Thyroid gland (tissue), 4 donors: ENCODE measurements at regions not wholly inside any gene's neighbourhood (a gene's known extent, or its start where the extent isn't known, plus 50 kb on each side); places are given as distances from the start of the nearest gene placed in this dataset.

ENCODE experiments used
- DNase-seq, 2 donors: peaks; one replicate each; pipeline ENCODE4 v3.0.0-alpha.2; 2019
- H3K27ac ChIP-seq, 3 donors: fragments of 200-600 bp; sonication (generic); 1 replicate in 2 of 3; 2 replicates in 1 of 3; pipeline ENCODE4 v1.5.1; 2016 to 2019; ENCODE audit warnings: mild to moderate bottlenecking in 1 of 3, moderate library complexity in 1 of 3
- H3K27me3 ChIP-seq: fragments of 200-600 bp; sonication (generic); one replicate; pipeline ENCODE4 v1.5.1; 2019
- H3K36me3 ChIP-seq, 2 donors: fragments of 200-600 bp; sonication (generic); one replicate each; pipeline ENCODE4 v1.5.1; 2016 to 2019
- H3K4me1 ChIP-seq, 2 donors: fragments of 200-600 bp; sonication (generic); one replicate each; pipeline ENCODE4 v1.5.1; 2017 to 2019
- H3K4me3 ChIP-seq, 3 donors: fragments of 200-600 bp; sonication (generic); replicated peaks in 1 of 3; 1 replicate in 2 of 3; 2 replicates in 1 of 3; pipeline ENCODE4 v1.5.1; 2016; ENCODE audit warnings: mild to moderate bottlenecking in 1 of 3
- H3K9me3 ChIP-seq: fragments of 200-600 bp; sonication (generic); one replicate; pipeline ENCODE4 v1.5.1; 2017
- CTCF ChIP-seq, 6 experiments: fragments of 200-600 bp in 3 of 6; fragments of 450-650 bp in 3 of 6; sonication (generic) in 3 of 6; IDR thresholded peaks; one replicate each; pipeline ENCODE4 v1.5.1; 2016 to 2019; ENCODE audit warnings: antibody characterized with exemption in 6 of 6, mild to moderate bottlenecking in 2 of 6, inconsistent platforms in 1 of 6, moderate library complexity in 1 of 6
- POLR2A ChIP-seq, 2 donors: fragments of 450-650 bp; IDR thresholded peaks; one replicate each; pipeline ENCODE4 v1.6.1; 2017; ENCODE audit warnings: antibody characterized with exemption in 2 of 2, mild to moderate bottlenecking in 2 of 2, moderate library complexity in 1 of 2
- WGBS, 2 donors: methylation state at CpG; one replicate each; pipeline ENCODE4 v1.1.5; 2017; 5-methylcytosine and 5-hydroxymethylcytosine counted together
- intact Hi-C: fragments of 100-400 bp; cut with DNase I; formaldehyde crosslinking; loops from one replicate; pipeline ENCODE4 v1.15.1; 2023

GRCh38 chr2:238786379-238786778 is 61.5 kb upstream of the TWIST2 start:
- no peak overlapping the region for H3K27ac ChIP-seq
- H3K9me3 ChIP-seq: no peaks in the 10 kb centered on the region
- intact Hi-C loops: loop anchor here (10.0 kb wide), 1 partner anchor 432 kb away; no protein-coding TSS in a partner anchor
- H3K36me3 ChIP-seq: no peaks in the 10 kb centered on the region
- TF ChIP-seq POLR2A (IDR thresholded peaks at IDR 0.05) (no peak), CTCF (IDR thresholded peaks at IDR 0.05) (no peak)
- no peak overlapping the region for H3K4me3 ChIP-seq
- H3K27me3 ChIP-seq: no peaks in the 10 kb centered on the region
- 89 to 94% methylated on average over 9 of the region's 9 CpGs for WGBS, 2 donors
- no peaks in the 10 kb centered on the region for H3K4me1 ChIP-seq
- no peak for DNase-seq

GRCh38 chr2:238786792-238787490 is 60.9 kb upstream of the TWIST2 start:
- H3K4me3 ChIP-seq: no peak overlapping the region
- H3K9me3 ChIP-seq: no peaks in the 10 kb centered on the region
- H3K4me1 ChIP-seq: no peaks in the 10 kb centered on the region
- WGBS, 2 donors: 87 to 88% methylated on average over 29 of the region's 29 CpGs
- no peak for DNase-seq
- intact Hi-C loops: loop anchor here (10.0 kb wide), 1 partner anchor 432 kb away; no protein-coding TSS in a partner anchor
- no peak overlapping the region for H3K27ac ChIP-seq
- no peaks in the 10 kb centered on the region for H3K36me3 ChIP-seq
- TF ChIP-seq POLR2A (IDR thresholded peaks at IDR 0.05) (no peak), CTCF (IDR thresholded peaks at IDR 0.05) (no peak)
- no peaks in the 10 kb centered on the region for H3K27me3 ChIP-seq

GRCh38 chr2:238787501-238787900 is 60.4 kb upstream of the TWIST2 start:
- 79 to 84% methylated on average over 5 of the region's 5 CpGs for WGBS, 2 donors

DNA sequence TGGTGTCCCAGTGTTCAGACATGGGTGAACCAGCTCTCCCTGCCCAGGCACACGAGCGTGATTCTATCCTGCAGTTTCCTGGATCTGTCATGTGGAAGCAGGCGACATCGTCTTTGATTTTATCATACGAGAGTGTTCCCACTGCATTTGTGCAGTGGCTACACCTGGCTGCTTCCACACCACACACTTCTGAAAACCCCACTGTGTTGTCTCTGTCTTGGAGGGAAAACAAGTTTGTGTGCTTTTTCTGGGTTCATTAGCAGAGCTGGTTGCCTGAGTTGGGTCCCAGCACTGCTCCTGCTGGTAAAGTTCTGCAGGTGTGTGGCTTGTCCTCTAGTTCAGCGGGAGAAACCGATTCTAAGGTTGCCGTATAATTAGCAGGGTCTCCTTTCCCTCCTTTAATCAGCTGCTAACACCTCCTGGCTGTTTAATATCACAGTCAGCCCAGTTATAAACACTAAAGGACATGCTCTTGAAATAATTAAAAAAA is 58.5 kb upstream of the TWIST2 start:
- intact Hi-C loops: loop anchor here (10.0 kb wide), 1 partner anchor 435 kb away; no protein-coding TSS in a partner anchor
- H3K9me3 ChIP-seq: no peaks in the 10 kb centered on the region
- no peak overlapping the region for H3K27ac ChIP-seq
- 74 to 77% methylated on average over 8 of the region's 8 CpGs for WGBS, 2 donors
- no peak overlapping the region for H3K4me3 ChIP-seq
- H3K36me3 ChIP-seq: no peaks in the 10 kb centered on the region
- no peaks in the 10 kb centered on the region for H3K4me1 ChIP-seq
- TF ChIP-seq POLR2A (IDR thresholded peaks at IDR 0.05) (no peak), CTCF (IDR thresholded peaks at IDR 0.05) (no peak)
- no peaks in the 10 kb centered on the region for H3K27me3 ChIP-seq
- DNase-seq: no peak

More at GRCh38 chr2:238787501-238787900, 60.4 kb upstream of the TWIST2 start:
- no peak overlapping the region for H3K27ac ChIP-seq
- no peaks in the 10 kb centered on the region for H3K4me1 ChIP-seq
- no peaks in the 10 kb centered on the region for H3K36me3 ChIP-seq
- no peaks in the 10 kb centered on the region for H3K9me3 ChIP-seq
- TF ChIP-seq CTCF (IDR thresholded peaks at IDR 0.05) (no peak), POLR2A (IDR thresholded peaks at IDR 0.05) (no peak)
- no peaks in the 10 kb centered on the region for H3K27me3 ChIP-seq
- no peak overlapping the region for H3K4me3 ChIP-seq
- DNase-seq: no peak
- intact Hi-C loops: loop anchor here (10.0 kb wide), 1 partner anchor 433 kb away; no protein-coding TSS in a partner anchor

DNA sequence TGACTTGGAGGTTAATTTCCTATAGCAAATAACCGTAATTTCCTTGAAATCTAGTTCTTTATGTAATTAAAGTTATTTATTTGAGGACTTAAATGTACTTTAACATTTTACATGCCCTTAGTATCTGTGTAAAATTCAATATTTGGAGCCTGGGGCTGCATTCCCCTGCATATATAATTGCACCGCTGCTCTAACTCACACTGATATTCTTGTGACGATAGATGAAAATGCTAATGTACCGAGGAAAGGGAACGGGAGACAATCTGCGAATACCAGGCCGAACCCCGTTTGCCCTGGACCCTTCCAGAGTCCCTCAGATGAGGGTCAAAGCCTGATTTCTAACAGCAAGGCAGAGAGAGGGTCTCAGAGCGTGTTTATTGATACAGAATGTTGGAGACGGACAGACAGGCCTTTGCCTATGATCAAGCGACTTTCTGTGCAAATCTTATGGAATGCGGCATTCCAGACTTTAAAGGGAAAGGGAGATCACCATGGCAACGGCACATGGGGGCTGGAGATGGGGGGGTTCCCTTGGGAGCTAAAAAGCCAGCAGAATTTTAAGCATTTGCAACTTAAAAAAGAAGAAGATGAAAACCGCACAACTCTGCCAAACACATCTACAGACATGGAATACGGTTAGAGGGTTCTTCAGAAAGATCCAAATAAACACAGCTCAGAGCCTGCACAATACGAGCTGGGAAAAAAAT is 57.6 kb upstream of the TWIST2 start:
- WGBS, 2 donors: 73 to 76% methylated on average over 16 of the region's 16 CpGs
- Histone ChIP-seq H3K36me3 (no peaks in the 10 kb centered on the region), H3K27me3 (no peaks in the 10 kb centered on the region), H3K9me3 (no peaks in the 10 kb centered on the region), H3K4me1 (no peaks in the 10 kb centered on the region), H3K27ac (no peak overlapping the region), H3K4me3 (no peak overlapping the region)
- TF ChIP-seq CTCF (IDR thresholded peaks at IDR 0.05) (no peak), POLR2A (IDR thresholded peaks at IDR 0.05) (no peak)
- DNase-seq: no peak
- intact Hi-C loops: no loop called here
